ENCODE measurements at regions not wholly inside any gene's neighbourhood (a gene's known extent, or its start where the extent isn't known, plus 50 kb on each side); places are given as distances from the start of the nearest gene placed in this dataset.
"Not testable (repeated sequence)": the region's sequence is repeated elsewhere in the genome, so short reads cannot be mapped to it uniquely, and the experiment has no call there.

DNA sequence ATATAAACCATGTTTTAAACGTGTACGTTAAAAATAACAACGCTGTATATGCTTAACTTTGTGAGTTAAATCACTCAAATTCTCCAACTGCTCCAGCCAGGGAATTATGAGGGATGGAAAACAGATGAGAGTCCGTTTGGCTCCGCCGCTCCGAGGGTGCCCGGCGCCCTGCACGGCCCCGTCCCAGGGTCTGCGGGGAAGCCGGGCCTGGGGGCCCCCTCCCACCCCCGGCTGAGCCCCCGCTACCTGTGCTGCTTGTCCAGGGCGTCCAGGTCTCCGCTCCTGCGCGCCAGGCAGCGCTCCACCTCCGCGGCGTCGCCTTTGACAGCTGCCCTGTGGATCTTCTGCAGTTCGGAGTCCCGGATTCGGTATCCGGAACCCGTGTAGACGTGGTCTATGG lies 415.5 kb downstream of the FOXD4L4 start:
- H3K27ac Mint-ChIP-seq (ENCODE audit: unreplicated experiment); H3K4me3 Mint-ChIP-seq (ENCODE audit: unreplicated experiment); H3K4me1 Mint-ChIP-seq (ENCODE audit: low read depth, unreplicated experiment); H3K27me3 Mint-ChIP-seq (ENCODE audit: unreplicated experiment); DNase-seq; H3K36me3 Mint-ChIP-seq (ENCODE audit: unreplicated experiment); H3K9me3 Mint-ChIP-seq (ENCODE audit: unreplicated experiment): not testable (repeated sequence)

DNA sequence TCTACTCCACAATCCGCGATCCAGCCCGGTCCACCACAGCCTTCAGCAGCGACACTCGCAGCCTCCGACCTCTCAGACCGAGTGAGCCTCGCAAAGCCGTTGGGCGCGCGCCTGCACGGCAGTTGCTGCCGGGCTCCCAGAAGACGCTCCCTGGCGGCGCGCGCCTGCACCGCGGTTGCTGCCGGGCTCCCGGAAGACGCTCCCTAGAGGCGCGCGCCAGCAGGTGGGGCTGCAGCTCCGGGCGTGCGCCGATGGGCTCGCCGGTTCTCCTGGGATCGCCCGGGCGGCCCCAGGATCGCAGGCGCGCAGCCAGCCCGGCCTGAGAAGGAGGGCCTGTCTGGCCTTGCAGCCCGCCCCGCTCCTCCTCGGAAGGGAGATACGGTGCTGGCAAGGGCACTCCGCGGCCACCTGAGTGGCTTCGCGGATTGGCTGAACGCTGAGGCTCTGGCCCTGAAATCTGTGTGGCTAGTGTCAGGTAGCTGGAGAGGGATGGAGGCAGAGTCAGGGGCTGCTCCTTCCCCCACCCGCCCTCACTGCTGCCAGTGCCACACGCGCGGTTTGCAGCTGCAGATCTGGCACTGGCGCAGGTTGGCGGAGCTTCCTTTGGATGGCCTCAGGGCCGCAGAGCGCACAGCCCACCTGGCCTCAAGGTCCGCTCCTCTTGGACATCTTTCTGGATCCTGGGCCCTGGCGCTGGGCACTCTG lies 416.2 kb downstream of the FOXD4L4 start:
- not testable (repeated sequence) for H3K27me3 Mint-ChIP-seq (ENCODE audit: unreplicated experiment); H3K36me3 Mint-ChIP-seq (ENCODE audit: unreplicated experiment); H3K4me1 Mint-ChIP-seq (ENCODE audit: low read depth, unreplicated experiment); H3K27ac Mint-ChIP-seq (ENCODE audit: unreplicated experiment); H3K4me3 Mint-ChIP-seq (ENCODE audit: unreplicated experiment); H3K9me3 Mint-ChIP-seq (ENCODE audit: unreplicated experiment)
- DNase-seq = peak; percentile 68

DNA sequence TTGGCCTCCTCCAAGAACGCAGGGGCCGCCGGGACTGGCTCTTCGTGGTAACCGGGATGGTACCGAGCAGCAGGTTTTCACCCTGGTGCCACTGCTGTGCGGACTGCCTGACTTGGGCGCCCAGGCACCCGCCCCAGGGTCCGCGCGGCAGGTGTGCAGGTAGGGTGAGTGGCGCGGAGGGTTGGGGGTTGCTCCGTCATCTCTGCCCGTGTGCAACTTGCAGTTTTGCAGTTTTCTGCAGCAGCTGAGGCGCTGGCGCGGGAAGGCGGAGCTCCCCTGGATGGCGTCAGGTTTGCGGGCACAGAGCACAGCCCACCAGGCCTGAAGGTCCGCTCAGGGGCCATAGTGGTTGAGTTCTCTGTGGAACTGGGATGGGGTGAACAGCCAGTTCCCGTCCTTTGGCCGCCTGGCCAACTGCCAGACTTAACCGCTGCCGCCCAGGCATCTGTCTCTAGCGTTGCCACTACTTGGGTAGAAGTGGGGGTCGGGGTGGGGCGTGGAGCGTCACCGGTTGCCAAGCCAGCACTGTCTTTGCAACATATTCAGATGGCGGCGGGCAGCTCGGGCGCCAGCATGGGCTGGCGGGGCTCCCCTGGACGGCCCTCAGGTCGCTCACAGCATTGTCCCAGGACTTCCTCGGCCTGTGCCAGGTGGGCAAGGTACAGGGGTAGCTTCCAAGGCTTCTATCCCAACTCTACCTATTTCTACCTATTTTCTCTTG lies 417.2 kb downstream of the FOXD4L4 start:
- not testable (repeated sequence) for H3K9me3 Mint-ChIP-seq (ENCODE audit: unreplicated experiment); H3K4me3 Mint-ChIP-seq (ENCODE audit: unreplicated experiment); H3K36me3 Mint-ChIP-seq (ENCODE audit: unreplicated experiment); H3K27ac Mint-ChIP-seq (ENCODE audit: unreplicated experiment); H3K4me1 Mint-ChIP-seq (ENCODE audit: low read depth, unreplicated experiment); H3K27me3 Mint-ChIP-seq (ENCODE audit: unreplicated experiment)
- peak; percentile 16 for DNase-seq

DNA sequence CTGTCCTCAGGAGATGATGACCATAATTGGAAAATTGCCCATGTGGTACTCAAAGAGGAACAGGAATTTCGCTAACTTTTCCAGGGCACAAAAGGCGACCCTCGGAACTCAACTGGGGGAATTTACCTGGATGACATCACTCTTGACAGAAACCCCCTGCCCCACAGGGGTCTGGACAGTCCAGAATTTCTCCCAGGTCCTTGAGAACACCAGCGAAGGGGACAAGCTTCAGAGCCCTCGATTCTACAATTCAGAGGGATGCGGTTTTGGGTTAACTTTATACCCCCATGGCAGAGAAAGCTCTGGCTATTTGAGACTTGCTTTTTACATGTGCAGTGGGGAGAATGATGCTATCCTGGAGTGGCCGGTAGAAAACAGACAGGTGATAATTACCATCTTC lies 445.4 kb downstream of the FOXD4L4 start:
- H3K9me3 Mint-ChIP-seq (ENCODE audit: unreplicated experiment); H3K27ac Mint-ChIP-seq (ENCODE audit: unreplicated experiment); DNase-seq; H3K4me3 Mint-ChIP-seq (ENCODE audit: unreplicated experiment); H3K27me3 Mint-ChIP-seq (ENCODE audit: unreplicated experiment); H3K4me1 Mint-ChIP-seq (ENCODE audit: low read depth, unreplicated experiment); H3K36me3 Mint-ChIP-seq (ENCODE audit: unreplicated experiment): not testable (repeated sequence)

DNA sequence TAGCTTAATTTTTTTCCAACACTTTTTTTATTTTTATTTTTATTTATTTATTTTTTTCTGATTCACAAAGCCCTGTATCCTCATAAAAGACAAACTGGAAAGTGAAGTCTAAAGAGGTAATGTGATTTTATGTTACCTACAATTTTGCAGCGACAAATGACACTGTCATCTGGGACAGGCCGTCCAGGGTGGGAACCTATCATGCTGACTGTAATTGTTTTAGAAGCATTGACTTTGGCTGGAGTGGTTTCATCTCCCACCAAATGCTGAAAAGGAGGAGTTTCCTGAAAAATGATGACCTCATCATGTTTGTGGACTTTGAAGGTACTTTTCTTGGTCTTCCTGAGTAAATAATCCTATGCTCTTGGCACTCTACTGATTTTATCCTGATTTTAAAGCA lies 446.7 kb downstream of the FOXD4L4 start:
- H3K36me3 Mint-ChIP-seq (ENCODE audit: unreplicated experiment); DNase-seq; H3K27me3 Mint-ChIP-seq (ENCODE audit: unreplicated experiment); H3K4me3 Mint-ChIP-seq (ENCODE audit: unreplicated experiment); H3K9me3 Mint-ChIP-seq (ENCODE audit: unreplicated experiment); H3K4me1 Mint-ChIP-seq (ENCODE audit: low read depth, unreplicated experiment); H3K27ac Mint-ChIP-seq (ENCODE audit: unreplicated experiment): not testable (repeated sequence)

DNA sequence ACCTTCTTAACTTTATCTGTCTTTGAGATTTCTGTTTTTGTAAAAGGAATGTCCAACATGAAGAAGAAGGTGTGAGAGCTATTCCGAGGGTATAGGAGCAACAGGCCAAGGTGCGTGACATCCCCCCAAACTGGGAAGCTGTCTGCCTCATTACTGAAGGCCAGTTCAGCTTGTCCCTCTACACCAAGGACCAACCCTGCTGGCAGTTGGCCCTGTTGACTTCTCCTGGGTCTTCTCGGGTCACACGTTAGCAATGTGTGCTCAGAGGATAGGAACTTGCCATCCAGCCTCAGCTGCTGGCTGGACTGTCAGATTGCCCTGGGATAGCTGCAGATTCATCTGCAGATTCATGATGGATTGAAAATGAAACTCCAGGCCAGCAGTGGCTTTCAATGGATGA lies 460.3 kb downstream of the FOXD4L4 start:
- H3K27ac Mint-ChIP-seq (ENCODE audit: unreplicated experiment); H3K9me3 Mint-ChIP-seq (ENCODE audit: unreplicated experiment); H3K4me3 Mint-ChIP-seq (ENCODE audit: unreplicated experiment): not testable (repeated sequence)

DNA sequence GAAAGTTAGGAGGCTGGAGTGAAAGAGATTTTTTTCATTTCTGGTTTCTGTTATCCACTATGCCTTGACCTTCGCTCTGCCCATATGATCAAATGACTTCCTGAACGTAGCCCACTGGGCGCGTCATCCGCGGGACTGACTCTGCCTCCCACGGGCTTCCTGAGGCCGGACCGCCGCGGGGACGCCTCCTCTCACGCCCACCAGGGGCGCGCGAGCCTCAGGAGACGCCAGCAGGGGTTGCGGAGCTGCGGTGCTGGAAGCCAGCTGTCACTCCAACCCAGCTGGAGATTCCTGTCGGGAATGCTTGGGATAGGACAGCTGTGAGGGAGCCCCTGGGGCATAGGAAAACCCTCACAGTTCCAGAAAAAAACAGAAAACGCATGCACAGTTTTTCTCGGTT lies 461.5 kb downstream of the FOXD4L4 start:
- H3K4me1 Mint-ChIP-seq (ENCODE audit: low read depth, unreplicated experiment); H3K9me3 Mint-ChIP-seq (ENCODE audit: unreplicated experiment): not testable (repeated sequence)
- DNase-seq = peak; percentile 71

More for the DNA sequence above, 460.3 kb downstream of the FOXD4L4 start:
- not testable (repeated sequence) for H3K36me3 Mint-ChIP-seq (ENCODE audit: unreplicated experiment); H3K4me1 Mint-ChIP-seq (ENCODE audit: low read depth, unreplicated experiment); H3K27me3 Mint-ChIP-seq (ENCODE audit: unreplicated experiment); DNase-seq

DNA sequence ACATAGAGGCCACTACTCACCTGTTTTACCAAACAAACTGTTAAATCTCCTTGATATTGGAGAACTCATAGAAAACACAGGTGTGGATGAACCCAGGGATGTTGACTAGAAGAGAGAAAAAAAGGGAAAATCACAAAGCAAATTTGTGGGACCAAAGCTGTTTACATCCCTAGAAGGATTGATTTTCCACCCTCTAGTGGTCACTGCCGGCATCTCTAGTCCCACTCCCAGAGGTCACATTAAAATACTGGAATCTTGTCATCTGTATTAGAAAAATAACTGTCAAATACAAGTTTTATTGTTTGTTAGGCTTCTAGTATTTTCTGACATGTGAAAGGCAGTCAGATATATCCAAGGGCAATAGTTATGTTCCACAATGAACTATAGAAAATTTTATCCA lies 469.7 kb downstream of the FOXD4L4 start:
- not testable (repeated sequence) for H3K27ac Mint-ChIP-seq (ENCODE audit: unreplicated experiment); H3K4me3 Mint-ChIP-seq (ENCODE audit: unreplicated experiment); H3K27me3 Mint-ChIP-seq (ENCODE audit: unreplicated experiment); H3K36me3 Mint-ChIP-seq (ENCODE audit: unreplicated experiment); H3K4me1 Mint-ChIP-seq (ENCODE audit: low read depth, unreplicated experiment); DNase-seq; H3K9me3 Mint-ChIP-seq (ENCODE audit: unreplicated experiment)

More for the DNA sequence above, 461.5 kb downstream of the FOXD4L4 start:
- TF ChIP-seq, protein P1, sequence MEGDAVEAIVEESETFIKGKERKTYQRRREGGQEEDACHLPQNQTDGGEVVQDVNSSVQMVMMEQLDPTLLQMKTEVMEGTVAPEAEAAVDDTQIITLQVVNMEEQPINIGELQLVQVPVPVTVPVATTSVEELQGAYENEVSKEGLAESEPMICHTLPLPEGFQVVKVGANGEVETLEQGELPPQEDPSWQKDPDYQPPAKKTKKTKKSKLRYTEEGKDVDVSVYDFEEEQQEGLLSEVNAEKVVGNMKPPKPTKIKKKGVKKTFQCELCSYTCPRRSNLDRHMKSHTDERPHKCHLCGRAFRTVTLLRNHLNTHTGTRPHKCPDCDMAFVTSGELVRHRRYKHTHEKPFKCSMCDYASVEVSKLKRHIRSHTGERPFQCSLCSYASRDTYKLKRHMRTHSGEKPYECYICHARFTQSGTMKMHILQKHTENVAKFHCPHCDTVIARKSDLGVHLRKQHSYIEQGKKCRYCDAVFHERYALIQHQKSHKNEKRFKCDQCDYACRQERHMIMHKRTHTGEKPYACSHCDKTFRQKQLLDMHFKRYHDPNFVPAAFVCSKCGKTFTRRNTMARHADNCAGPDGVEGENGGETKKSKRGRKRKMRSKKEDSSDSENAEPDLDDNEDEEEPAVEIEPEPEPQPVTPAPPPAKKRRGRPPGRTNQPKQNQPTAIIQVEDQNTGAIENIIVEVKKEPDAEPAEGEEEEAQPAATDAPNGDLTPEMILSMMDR (IDR thresholded peaks at IDR 0.05; ENCODE audit: partially characterized antibody, unreplicated experiment) = peak; percentile 67
- not testable (repeated sequence) for H3K36me3 Mint-ChIP-seq (ENCODE audit: unreplicated experiment); H3K27me3 Mint-ChIP-seq (ENCODE audit: unreplicated experiment); H3K4me3 Mint-ChIP-seq (ENCODE audit: unreplicated experiment)
- H3K27ac Mint-ChIP-seq (ENCODE audit: unreplicated experiment) = peak overlapping the region; percentile 55

DNA sequence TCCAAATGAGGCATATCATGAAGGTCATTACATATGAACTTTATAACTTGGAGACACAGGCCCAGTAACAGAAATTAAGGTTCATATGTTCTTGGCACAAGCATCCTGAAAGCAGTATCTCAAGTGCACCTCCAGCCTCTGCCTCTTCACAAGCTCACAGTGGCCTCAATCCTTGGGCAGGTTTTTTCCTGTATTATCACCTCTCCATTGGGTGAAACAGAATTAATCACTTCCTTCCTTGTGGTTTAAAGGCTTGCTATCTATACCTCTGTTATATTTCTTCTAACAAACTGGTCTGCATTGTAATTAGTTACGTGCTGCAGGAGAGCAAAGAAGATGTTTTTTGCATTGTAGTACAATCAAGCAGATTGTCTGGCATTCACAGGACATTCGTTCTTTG lies 471.0 kb downstream of the FOXD4L4 start:
- H3K9me3 Mint-ChIP-seq (ENCODE audit: unreplicated experiment); DNase-seq; H3K4me3 Mint-ChIP-seq (ENCODE audit: unreplicated experiment); H3K27me3 Mint-ChIP-seq (ENCODE audit: unreplicated experiment); H3K36me3 Mint-ChIP-seq (ENCODE audit: unreplicated experiment); H3K27ac Mint-ChIP-seq (ENCODE audit: unreplicated experiment); H3K4me1 Mint-ChIP-seq (ENCODE audit: low read depth, unreplicated experiment): not testable (repeated sequence)

DNA sequence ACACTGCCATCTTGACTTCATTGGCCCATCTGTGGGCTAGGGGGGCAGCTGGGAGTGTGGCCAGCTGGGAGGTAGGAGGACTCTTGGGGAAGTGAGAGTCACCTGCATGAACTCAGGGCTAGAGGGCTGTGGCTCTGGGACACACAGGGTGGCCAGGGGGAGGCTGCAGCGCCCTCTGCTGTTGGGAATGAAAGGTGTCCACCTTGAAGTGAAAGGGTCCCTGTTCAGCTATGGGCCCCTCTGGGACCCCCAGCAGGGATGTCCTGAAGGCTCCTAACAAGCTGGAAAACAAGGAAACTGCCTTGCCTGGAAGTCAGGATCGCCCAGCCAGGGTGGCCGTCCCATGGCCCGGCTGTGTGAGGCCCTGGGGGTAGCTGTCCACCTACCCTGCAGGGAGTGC lies 507.8 kb downstream of the FOXD4L4 start:
- not testable (repeated sequence) for H3K36me3 Mint-ChIP-seq (ENCODE audit: unreplicated experiment); H3K4me1 Mint-ChIP-seq (ENCODE audit: low read depth, unreplicated experiment); H3K4me3 Mint-ChIP-seq (ENCODE audit: unreplicated experiment); H3K27ac Mint-ChIP-seq (ENCODE audit: unreplicated experiment); DNase-seq; H3K27me3 Mint-ChIP-seq (ENCODE audit: unreplicated experiment); H3K9me3 Mint-ChIP-seq (ENCODE audit: unreplicated experiment)

DNA sequence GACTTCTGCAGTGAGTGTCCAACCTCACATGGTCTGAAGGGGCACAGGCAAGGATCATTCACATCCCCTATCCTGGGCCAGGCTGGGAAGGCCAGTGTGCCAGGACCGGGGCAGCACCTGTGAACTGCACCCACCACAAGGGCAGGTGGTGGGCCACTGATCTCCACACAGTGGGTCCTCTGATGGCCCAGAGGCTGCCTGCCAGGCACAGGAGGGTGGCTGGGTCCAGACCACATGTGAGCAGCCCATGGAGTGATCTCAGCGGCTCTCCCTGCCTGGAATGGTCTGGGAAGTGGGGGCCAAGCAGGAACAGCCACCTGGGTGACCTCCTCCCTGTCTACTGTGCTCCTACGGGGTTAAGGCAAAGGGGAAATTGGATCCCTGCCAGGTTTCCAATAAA lies 508.5 kb downstream of the FOXD4L4 start:
- not testable (repeated sequence) for DNase-seq; H3K4me1 Mint-ChIP-seq (ENCODE audit: low read depth, unreplicated experiment); H3K27ac Mint-ChIP-seq (ENCODE audit: unreplicated experiment); H3K9me3 Mint-ChIP-seq (ENCODE audit: unreplicated experiment); H3K27me3 Mint-ChIP-seq (ENCODE audit: unreplicated experiment); H3K36me3 Mint-ChIP-seq (ENCODE audit: unreplicated experiment); H3K4me3 Mint-ChIP-seq (ENCODE audit: unreplicated experiment)

Data from glutamatergic neuron (in vitro differentiated cells).